H1 (cell line): ENCODE measurements at regions not wholly inside any gene's neighbourhood (a gene's known extent, or its start where the extent isn't known, plus 50 kb on each side); places are given as distances from the start of the nearest gene placed in this dataset.

Experiments
- CTCF ChIA-PET: fragments of 300-600 bp; sonication (Branson Sonifier 250); formaldehyde crosslinking; loops from one replicate; lab custom pipeline; 2021; ENCODE audit not compliant: partially characterized antibody; lab: Charles Lee
- POLR2A ChIA-PET: fragments of 300-600 bp; sonication (Branson Sonifier 250); formaldehyde crosslinking; loops from one replicate; lab custom pipeline; 2021; ENCODE audit warnings: inconsistent platforms; ENCODE audit not compliant: partially characterized antibody; lab: Charles Lee
- DNase-seq, 2 experiments: peaks; one replicate each; pipeline versions ENCODE4 v3.0.0 to v3.0.0-alpha.2; 2010 to 2022; ENCODE audit warnings: low spot score in 2 of 2, low read depth in 1 of 2, mixed read lengths in 1 of 2
- FAIRE-seq: peaks from 2 replicates; lab custom pipeline; 2011; peaks lifted over from hg19 to GRCh38; lab: Jason Lieb, UNC
- H2AFZ ChIP-seq: 2 replicates; pipeline ENCODE4 v1.8.1; 2012; ENCODE audit warnings: low read length, inconsistent platforms
- H2AK5ac ChIP-seq: 2 replicates; pipeline ENCODE4 v1.6.1; 2013; ENCODE audit warnings: low read depth, low read length
- H2BK120ac ChIP-seq: replicated peaks from 2 replicates; pipeline ENCODE3; 2013; ENCODE audit warnings: low read depth, low read length, inconsistent platforms
- H2BK12ac ChIP-seq: 2 replicates; pipeline ENCODE4 v1.6.1; 2013; ENCODE audit warnings: low read depth, low read length
- H2BK15ac ChIP-seq: 2 replicates; pipeline ENCODE4 v1.6.1; 2013; ENCODE audit warnings: low read length
- H2BK20ac ChIP-seq: 2 replicates; pipeline ENCODE4 v1.6.1; 2013; ENCODE audit warnings: low read length
- H2BK5ac ChIP-seq: 2 replicates; pipeline ENCODE4 v1.6.1; 2013; ENCODE audit warnings: low read depth, low read length
- H3K14ac ChIP-seq: 2 replicates; pipeline ENCODE4 v1.6.1; 2013; ENCODE audit warnings: inconsistent platforms; ENCODE audit not compliant: insufficient read length
- H3K18ac ChIP-seq: 2 replicates; pipeline ENCODE4 v1.6.1; 2013; ENCODE audit warnings: low read length; ENCODE audit errors: extremely low read depth
- H3K23ac ChIP-seq: 2 replicates; pipeline ENCODE4 v1.6.1; 2013; ENCODE audit warnings: inconsistent platforms; ENCODE audit not compliant: insufficient read length
- H3K23me2 ChIP-seq: 2 replicates; pipeline ENCODE4 v1.6.1; 2013; ENCODE audit warnings: low read depth, low read length
- H3K27ac ChIP-seq: 2 replicates; pipeline ENCODE4 v1.6.1; 2011; ENCODE audit warnings: low read depth, low read length, inconsistent platforms
- H3K27me3 ChIP-seq, 4 experiments: replicated peaks in 1 of 4; 1 replicate in 1 of 4; 2 replicates in 3 of 4; pipeline versions ENCODE4 v1.6.1 to v1.8.1; 2011 to 2013; ENCODE audit warnings: low read length in 3 of 4, mild to moderate bottlenecking in 3 of 4, inconsistent platforms in 2 of 4, mixed read lengths in 2 of 4, moderate library complexity in 1 of 4; ENCODE audit not compliant: control insufficient read depth in 3 of 4, insufficient read depth in 3 of 4; ENCODE audit errors: extremely low read depth in 1 of 4
- H3K36me3 ChIP-seq, 4 experiments: 2 replicates each; pipeline versions ENCODE4 v1.6.1 to v1.8.1; 2011 to 2013; ENCODE audit warnings: mild to moderate bottlenecking in 4 of 4, low read length in 3 of 4, moderate library complexity in 2 of 4, control low read depth in 1 of 4, inconsistent platforms in 1 of 4; ENCODE audit not compliant: insufficient read depth in 4 of 4, control insufficient read depth in 2 of 4
- H3K4ac ChIP-seq: replicated peaks from 2 replicates; pipeline ENCODE3; 2013; ENCODE audit warnings: low read length, low read depth, mixed read lengths, inconsistent platforms; ENCODE audit not compliant: insufficient read length
- H3K4me1 ChIP-seq, 4 experiments: replicated peaks in 1 of 4; 1 replicate in 1 of 4; 2 replicates in 3 of 4; pipeline versions ENCODE4 v1.6.1 to v1.8.1; 2011 to 2013; ENCODE audit warnings: low read length in 3 of 4, inconsistent platforms in 2 of 4, mixed read lengths in 1 of 4; ENCODE audit not compliant: insufficient read depth in 4 of 4, control insufficient read depth in 3 of 4
- H3K4me2 ChIP-seq, 2 experiments: 2 replicates each; pipeline versions ENCODE4 v1.6.1 to v1.8.1; 2011 to 2013; ENCODE audit warnings: low read depth in 2 of 2, low read length in 2 of 2, control low read depth in 1 of 2, inconsistent platforms in 1 of 2, mild to moderate bottlenecking in 1 of 2; ENCODE audit not compliant: insufficient read depth in 1 of 2
- H3K4me3 ChIP-seq, 4 experiments: fragments of 200-600, 300-600 bp in 1 of 4; sonication (generic), shearing (Covaris generic), sonication (Bioruptor Twin) in 1 of 4; 2 replicates each; pipeline versions ENCODE4 v1.5.1 to v1.8.1; 2011 to 2016; ENCODE audit warnings: low read length in 4 of 4, low read depth in 3 of 4, control low read depth in 2 of 4, inconsistent platforms in 2 of 4, mild to moderate bottlenecking in 2 of 4, mixed read lengths in 1 of 4, moderate library complexity in 1 of 4; ENCODE audit not compliant: insufficient read depth in 2 of 4; ENCODE audit errors: extremely low read depth in 1 of 4
- H3K56ac ChIP-seq: replicated peaks from 2 replicates; pipeline ENCODE3; 2013; ENCODE audit warnings: low read depth, mild to moderate bottlenecking, mixed read lengths, low read length, inconsistent platforms; ENCODE audit not compliant: insufficient read length
- H3K79me1 ChIP-seq: 2 replicates; pipeline ENCODE4 v1.6.1; 2013; ENCODE audit warnings: low read depth, low read length, control low read depth
- H3K79me2 ChIP-seq, 2 experiments: 2 replicates each; pipeline versions ENCODE4 v1.6.1 to v1.8.1; 2012 to 2013; ENCODE audit warnings: low read length in 2 of 2, mild to moderate bottlenecking in 2 of 2, inconsistent platforms in 1 of 2; ENCODE audit not compliant: insufficient read depth in 2 of 2, control insufficient read depth in 1 of 2
- H3K9ac ChIP-seq, 4 experiments: replicated peaks in 1 of 4; 1 replicate in 1 of 4; 2 replicates in 3 of 4; pipeline versions ENCODE4 v1.6.1 to v1.8.1; 2011 to 2013; ENCODE audit warnings: low read depth in 3 of 4, low read length in 3 of 4, control low read depth in 2 of 4, mild to moderate bottlenecking in 2 of 4, moderate library complexity in 2 of 4, inconsistent platforms in 1 of 4; ENCODE audit errors: extremely low read depth in 1 of 4
- H3K9me3 ChIP-seq, 2 experiments: 2 replicates each; pipeline versions ENCODE4 v1.6.1 to v1.8.1; 2012 to 2013; ENCODE audit warnings: mild to moderate bottlenecking in 2 of 2, moderate library complexity in 2 of 2, control low read depth in 1 of 2, inconsistent platforms in 1 of 2, low read depth in 1 of 2, low read length in 1 of 2, mixed read lengths in 1 of 2; ENCODE audit not compliant: insufficient read depth in 2 of 2
- H4K20me1 ChIP-seq, 2 experiments: replicated peaks in 1 of 2; 2 replicates each; pipeline versions ENCODE3 to v1.8.1; 2011 to 2013; ENCODE audit warnings: inconsistent platforms in 2 of 2, low read length in 2 of 2, mild to moderate bottlenecking in 1 of 2; ENCODE audit not compliant: insufficient read depth in 2 of 2, control insufficient read depth in 1 of 2
- H4K5ac ChIP-seq: 2 replicates; pipeline ENCODE4 v1.6.1; 2013; ENCODE audit warnings: low read length, low read depth, mixed read lengths, inconsistent platforms; ENCODE audit not compliant: insufficient read length
- H4K8ac ChIP-seq: 2 replicates; pipeline ENCODE4 v1.8.0; 2013; ENCODE audit warnings: mild to moderate bottlenecking, moderate library complexity, low read length, inconsistent platforms; ENCODE audit not compliant: insufficient read depth; ENCODE audit errors: extremely low read depth
- H4K91ac ChIP-seq: replicated peaks from 2 replicates; pipeline ENCODE3; 2013; ENCODE audit warnings: low read length, mixed read lengths, inconsistent platforms; ENCODE audit not compliant: insufficient read length
- CBX5 ChIP-seq: fragments of 300-800, 300-1000 bp; sonication (generic); IDR thresholded peaks from 2 replicates; pipeline ENCODE4 v1.7.1; 2016; ENCODE audit warnings: antibody characterized with exemption, low read length, low read depth
- CREB1 ChIP-seq: IDR thresholded peaks from 2 replicates; pipeline ENCODE4 v1.6.1; 2012; ENCODE audit warnings: inconsistent platforms
- KDM1A ChIP-seq: fragments of 200-600, 300-600 bp; sonication (generic); IDR thresholded peaks from 2 replicates; pipeline ENCODE4 v1.7.1; 2016; ENCODE audit warnings: mild to moderate bottlenecking, low read length, borderline replicate concordance
- POU5F1 ChIP-seq: IDR thresholded peaks from 2 replicates; pipeline ENCODE4 v1.6.1; 2011; ENCODE audit warnings: low read depth, mild to moderate bottlenecking, low read length, moderate library complexity
- TCF12 ChIP-seq: IDR thresholded peaks from 2 replicates; pipeline ENCODE4 v1.6.1; 2011; ENCODE audit warnings: low read depth, mild to moderate bottlenecking, low read length
- whole genome bisulfite sequencing, 2 experiments: shearing (Covaris generic) in 1 of 2; methylation state at CpG; one replicate each; pipeline versions ENCODE4 v1.1.6 to v1.1.7; 2013 to 2015; ENCODE audit warnings: low lambda C conversion rate in 2 of 2, mixed read lengths in 2 of 2, inconsistent platforms in 1 of 2, low coverage in 1 of 2, missing lambda C conversion rate in 1 of 2; ENCODE audit not compliant: insufficient replicate concordance in 2 of 2, insufficient coverage in 1 of 2, insufficient read length in 1 of 2; ENCODE audit errors: extremely low coverage in 1 of 2, missing lambda C conversion rate in 1 of 2; 5-methylcytosine and 5-hydroxymethylcytosine counted together

GRCh38 chr21:38921511-38922251, 116.0 kb downstream of the ETS2 start:
- Histone ChIP-seq H3K56ac (no peak overlapping the region), H3K27ac (no peak overlapping the region), H3K79me1 (no peaks in the 10 kb centered on the region), H3K4me1 (no peaks in the 10 kb centered on the region; a peak in 1 of 7 replicates), H3K79me2 (no peaks in the 10 kb centered on the region), H3K4ac (no peak overlapping the region), H2BK20ac (no peak overlapping the region), H3K36me3 (no peaks in the 10 kb centered on the region), H3K23ac (no peak overlapping the region), H4K20me1 (no peaks in the 10 kb centered on the region), H2BK5ac (no peak overlapping the region), H3K23me2 (no peaks in the 10 kb centered on the region), H3K14ac (no peak overlapping the region), H2BK15ac (no peak overlapping the region), H4K5ac (no peak overlapping the region), H2AK5ac (no peak overlapping the region), H2AFZ (no peak overlapping the region), H3K27me3 (no peaks in the 10 kb centered on the region), H4K8ac (no peak overlapping the region), H2BK120ac (no peak overlapping the region), H3K4me2 (no peak overlapping the region), H2BK12ac (no peak overlapping the region), H3K4me3 (no peak overlapping the region), H4K91ac (no peak overlapping the region), H3K9ac (no peak overlapping the region), H3K18ac (no peak overlapping the region), H3K9me3 (no peaks in the 10 kb centered on the region)
- DNase-seq (no peak), FAIRE-seq (no peak)
- WGBS, 2 experiments = 87% methylated on average over 7 of the region's 7 CpGs; no CpG with 5 or more reads in 1 of the 2 experiments
- ChIA-PET POLR2A (no interaction called here), CTCF (interaction anchor here (0.7 to 0.8 kb wide), 3 partner anchors 9 to 41 kb away, joined by 3 read pairs; no protein-coding TSS in a partner anchor)
- no peak for TF ChIP-seq POU5F1
- no peak for TF ChIP-seq CREB1
- no peak for TF ChIP-seq TCF12
- TF ChIP-seq KDM1A = peak; percentile 89
- no peak for TF ChIP-seq CBX5
